Activated naive CD8-positive, alpha-beta T cell treated with anti-CD3 and anti-CD28 coated beads for 36 hours (primary cell): ENCODE measurements at regions not wholly inside any gene's neighbourhood (a gene's known extent, or its start where the extent isn't known, plus 50 kb on each side); places are given as distances from the start of the nearest gene placed in this dataset.

Source experiments
- DNase-seq: peaks from one replicate; pipeline ENCODE4 v3.0.0; 2021
- H3K27ac Mint-ChIP-seq: one replicate; pipeline ENCODE4 v1.8.0; 2022; ENCODE audit warnings: mild to moderate bottlenecking, moderate library complexity, mixed read lengths
- H3K27me3 Mint-ChIP-seq: one replicate; pipeline ENCODE4 v1.8.0; 2022; ENCODE audit warnings: mild to moderate bottlenecking, mixed read lengths
- H3K36me3 Mint-ChIP-seq: one replicate; pipeline ENCODE4 v1.8.0; 2021; ENCODE audit warnings: mild to moderate bottlenecking, mixed read lengths
- H3K4me1 Mint-ChIP-seq: one replicate; pipeline ENCODE4 v1.8.0; 2021; ENCODE audit warnings: mixed read lengths
- H3K4me3 Mint-ChIP-seq: one replicate; pipeline ENCODE4 v1.8.0; 2022; ENCODE audit warnings: mild to moderate bottlenecking, moderate library complexity, mixed read lengths
- H3K9me3 Mint-ChIP-seq: one replicate; pipeline ENCODE4 v1.8.0; 2022; ENCODE audit warnings: mixed read lengths

- no peaks in the 10 kb centered on the region for H3K36me3 Mint-ChIP-seq
- no peaks in the 10 kb centered on the region for H3K9me3 Mint-ChIP-seq
- H3K27me3 Mint-ChIP-seq: peaks cover 33% of the 10 kb centered on the region
- no peak for DNase-seq
- H3K4me3 Mint-ChIP-seq: no peak overlapping the region
- H3K27ac Mint-ChIP-seq: no peak overlapping the region
- H3K4me1 Mint-ChIP-seq: no peaks in the 10 kb centered on the region
Observed at GRCh38 chr22:27574651-27575050, 226.9 kb downstream of the MN1 start.

- Mint-ChIP-seq H3K9me3 (no peaks in the 10 kb centered on the region), H3K36me3 (no peaks in the 10 kb centered on the region), H3K4me1 (no peaks in the 10 kb centered on the region), H3K27ac (no peak overlapping the region), H3K27me3 (peaks cover 37% of the 10 kb centered on the region), H3K4me3 (no peak overlapping the region)
- no peak for DNase-seq
Observed at GRCh38 chr22:27575348-27575747, 226.2 kb downstream of the MN1 start.

- Mint-ChIP-seq H3K27me3 (peaks cover 39% of the 10 kb centered on the region), H3K27ac (no peak overlapping the region), H3K4me3 (no peak overlapping the region), H3K4me1 (no peaks in the 10 kb centered on the region), H3K36me3 (no peaks in the 10 kb centered on the region), H3K9me3 (no peaks in the 10 kb centered on the region)
- DNase-seq: no peak
Observed at GRCh38 chr22:27576413-27576812, 225.1 kb downstream of the MN1 start.

GRCh38 chr22:27576815-27577573 is 224.6 kb downstream of the MN1 start:
- no peak for DNase-seq
- Mint-ChIP-seq H3K36me3 (no peaks in the 10 kb centered on the region), H3K9me3 (no peaks in the 10 kb centered on the region), H3K27me3 (peaks cover 34% of the 10 kb centered on the region), H3K4me3 (no peak overlapping the region), H3K4me1 (no peaks in the 10 kb centered on the region), H3K27ac (no peak overlapping the region)

GRCh38 chr22:27577574-27577969 is 224.0 kb downstream of the MN1 start:
- no peaks in the 10 kb centered on the region for H3K9me3 Mint-ChIP-seq
- H3K4me3 Mint-ChIP-seq: no peak overlapping the region
- H3K4me1 Mint-ChIP-seq: no peaks in the 10 kb centered on the region
- no peak overlapping the region for H3K27ac Mint-ChIP-seq
- H3K36me3 Mint-ChIP-seq: no peaks in the 10 kb centered on the region
- no peak for DNase-seq
- H3K27me3 Mint-ChIP-seq: peaks cover 28% of the 10 kb centered on the region

GRCh38 chr22:27578937-27579617 is 222.5 kb downstream of the MN1 start:
- Mint-ChIP-seq H3K27me3 (peaks cover 15% of the 10 kb centered on the region), H3K4me1 (no peaks in the 10 kb centered on the region)

GRCh38 chr22:27580311-27580897 is 221.2 kb downstream of the MN1 start:
- no peaks in the 10 kb centered on the region for H3K36me3 Mint-ChIP-seq
- no peak for DNase-seq
- H3K9me3 Mint-ChIP-seq: no peaks in the 10 kb centered on the region
- peaks cover 9% of the 10 kb centered on the region for H3K27me3 Mint-ChIP-seq
- H3K4me3 Mint-ChIP-seq: no peak overlapping the region
- no peaks in the 10 kb centered on the region for H3K4me1 Mint-ChIP-seq
- H3K27ac Mint-ChIP-seq: no peak overlapping the region

More at GRCh38 chr22:27578937-27579617, 222.5 kb downstream of the MN1 start:
- Mint-ChIP-seq H3K36me3 (no peaks in the 10 kb centered on the region), H3K9me3 (no peaks in the 10 kb centered on the region), H3K27ac (no peak overlapping the region), H3K4me3 (no peak overlapping the region)
- no peak for DNase-seq

DNA sequence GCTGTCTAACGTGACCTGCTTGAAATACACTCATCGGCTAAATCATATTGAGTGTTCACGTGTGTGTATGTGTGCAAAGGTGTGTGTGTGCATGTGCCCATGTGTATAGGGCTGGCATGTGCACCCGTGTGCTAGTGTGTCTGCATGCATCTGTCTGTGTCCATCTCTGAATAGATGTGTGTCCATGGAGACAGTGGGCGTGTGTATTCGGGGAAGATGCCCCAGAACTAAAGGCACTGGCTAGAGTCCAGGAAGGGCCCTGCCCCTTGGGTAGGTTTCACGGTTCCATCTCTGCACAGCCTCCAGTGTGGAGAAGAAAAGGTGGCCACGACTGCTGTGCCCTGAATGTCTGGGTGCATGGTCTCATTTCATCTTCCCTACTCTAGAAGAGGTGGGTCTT is 220.3 kb downstream of the MN1 start:
- no peaks in the 10 kb centered on the region for H3K36me3 Mint-ChIP-seq
- no peak overlapping the region for H3K4me3 Mint-ChIP-seq
- H3K27ac Mint-ChIP-seq: no peak overlapping the region
- peaks cover 9% of the 10 kb centered on the region for H3K27me3 Mint-ChIP-seq
- no peaks in the 10 kb centered on the region for H3K9me3 Mint-ChIP-seq
- no peaks in the 10 kb centered on the region for H3K4me1 Mint-ChIP-seq
- DNase-seq: no peak

DNA sequence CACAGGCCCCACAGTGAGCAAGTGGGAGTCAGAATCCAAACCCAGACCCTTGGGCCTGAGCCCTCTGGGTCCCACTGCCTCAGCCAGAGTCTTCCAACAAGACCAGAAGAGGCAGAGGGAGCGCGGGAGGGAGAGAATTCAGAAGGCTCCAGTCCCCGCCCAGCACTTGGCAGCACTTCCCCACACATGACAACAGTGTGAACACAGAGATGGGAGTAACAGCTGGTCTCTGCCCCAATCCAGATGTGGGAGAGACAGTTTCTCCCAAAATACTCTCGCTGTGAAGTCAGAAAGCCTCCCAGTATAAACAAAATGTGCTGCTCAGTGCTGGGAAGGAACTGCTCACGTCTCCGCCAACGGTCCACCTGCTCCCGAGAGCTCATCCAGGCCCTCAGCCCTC is 219.9 kb downstream of the MN1 start:
- Mint-ChIP-seq H3K36me3 (no peaks in the 10 kb centered on the region), H3K4me3 (no peak overlapping the region), H3K4me1 (no peaks in the 10 kb centered on the region), H3K27me3 (peaks cover 9% of the 10 kb centered on the region), H3K9me3 (no peaks in the 10 kb centered on the region), H3K27ac (no peak overlapping the region)
- DNase-seq: no peak

GRCh38 chr22:27583856-27584255 is 217.7 kb downstream of the MN1 start:
- peaks cover 2% of the 10 kb centered on the region for H3K9me3 Mint-ChIP-seq
- peaks cover 9% of the 10 kb centered on the region for H3K27me3 Mint-ChIP-seq
- H3K27ac Mint-ChIP-seq: no peak overlapping the region
- DNase-seq: no peak
- H3K36me3 Mint-ChIP-seq: no peaks in the 10 kb centered on the region
- H3K4me1 Mint-ChIP-seq: no peaks in the 10 kb centered on the region
- no peak overlapping the region for H3K4me3 Mint-ChIP-seq

DNA sequence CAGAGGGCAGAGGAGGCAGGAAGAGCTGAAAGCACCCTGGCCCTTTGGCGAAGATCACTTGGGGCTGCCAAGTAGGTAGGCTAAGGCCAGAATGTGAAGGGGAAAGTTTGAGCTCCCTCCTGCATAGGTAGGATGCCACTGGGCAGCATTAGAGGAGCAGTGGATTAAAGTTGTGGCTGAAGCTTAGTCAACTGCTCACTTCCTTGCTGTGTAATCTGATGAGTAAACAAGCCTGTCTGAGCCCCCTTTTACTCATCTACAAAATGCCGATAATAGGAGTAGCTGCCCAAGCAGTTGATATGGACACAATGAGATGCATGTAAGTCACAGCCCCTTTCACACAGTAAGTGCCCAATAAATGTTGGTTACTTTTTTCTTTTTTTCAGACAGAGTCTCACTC is 216.4 kb downstream of the MN1 start:
- Mint-ChIP-seq H3K4me1 (no peaks in the 10 kb centered on the region), H3K9me3 (peaks cover 2% of the 10 kb centered on the region), H3K27me3 (peaks cover 3% of the 10 kb centered on the region), H3K36me3 (no peaks in the 10 kb centered on the region), H3K27ac (no peak overlapping the region), H3K4me3 (no peak overlapping the region)
- DNase-seq: no peak

- Mint-ChIP-seq H3K4me1 (no peaks in the 10 kb centered on the region), H3K36me3 (no peaks in the 10 kb centered on the region), H3K9me3 (peaks cover 2% of the 10 kb centered on the region), H3K27me3 (no peaks in the 10 kb centered on the region), H3K4me3 (no peak overlapping the region), H3K27ac (no peak overlapping the region)
- no peak for DNase-seq
Observed at GRCh38 chr22:27588268-27588667, 213.3 kb downstream of the MN1 start.

GRCh38 chr22:27588915-27589314 is 212.6 kb downstream of the MN1 start:
- Mint-ChIP-seq H3K4me3 (no peak overlapping the region), H3K4me1 (no peaks in the 10 kb centered on the region), H3K27me3 (no peaks in the 10 kb centered on the region), H3K36me3 (no peaks in the 10 kb centered on the region), H3K9me3 (peaks cover 2% of the 10 kb centered on the region), H3K27ac (no peak overlapping the region)
- DNase-seq: no peak

DNA sequence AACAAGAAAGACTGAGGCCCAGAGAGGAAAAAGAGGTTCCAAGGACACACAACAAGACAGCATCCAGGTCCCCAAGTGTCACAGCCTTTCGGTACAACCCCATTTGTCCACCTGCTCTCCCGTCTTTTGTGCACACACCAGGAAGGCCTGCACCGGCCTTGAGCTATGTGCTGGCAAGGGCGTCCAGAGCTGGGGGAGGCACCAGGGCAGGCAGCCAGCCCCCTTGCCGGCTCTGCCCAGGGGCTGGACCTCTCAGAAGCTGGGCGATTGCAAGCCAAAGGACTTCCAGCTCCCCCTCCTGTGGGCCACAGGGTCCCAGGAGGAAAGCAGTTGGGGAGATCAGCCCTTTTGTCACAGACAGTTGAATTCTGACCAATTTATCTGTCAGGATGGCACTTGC is 210.5 kb downstream of the MN1 start:
- no peak for DNase-seq
- Mint-ChIP-seq H3K27me3 (no peaks in the 10 kb centered on the region), H3K9me3 (peaks cover 2% of the 10 kb centered on the region), H3K4me1 (no peaks in the 10 kb centered on the region), H3K4me3 (no peak overlapping the region), H3K36me3 (no peaks in the 10 kb centered on the region), H3K27ac (no peak overlapping the region)

GRCh38 chr22:27593378-27593777 is 208.2 kb downstream of the MN1 start:
- no peak for DNase-seq
- Mint-ChIP-seq H3K4me3 (no peak overlapping the region), H3K27ac (no peak overlapping the region), H3K27me3 (no peaks in the 10 kb centered on the region), H3K4me1 (no peaks in the 10 kb centered on the region), H3K9me3 (no peaks in the 10 kb centered on the region), H3K36me3 (no peaks in the 10 kb centered on the region)

DNA sequence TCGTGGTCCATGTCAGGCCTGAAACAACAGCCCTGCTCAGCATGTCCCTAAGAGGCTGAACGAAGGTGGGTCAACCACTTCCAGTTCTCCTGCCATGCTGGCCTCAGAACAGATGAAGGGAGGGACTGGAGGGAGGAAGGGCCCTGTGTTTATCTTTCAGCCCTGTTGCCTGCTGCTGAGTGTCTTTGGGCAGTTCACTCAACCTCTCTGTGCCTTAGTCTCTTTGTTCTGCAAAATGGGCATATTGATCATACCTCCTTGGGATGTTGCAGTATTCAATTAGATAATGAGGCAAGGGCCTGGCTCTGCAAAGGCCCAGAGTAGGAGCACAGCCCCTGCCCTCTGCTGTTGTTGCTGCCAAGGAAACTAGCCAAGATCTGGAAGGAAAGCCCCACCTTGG is 207.5 kb downstream of the MN1 start:
- Mint-ChIP-seq H3K27ac (no peak overlapping the region), H3K27me3 (no peaks in the 10 kb centered on the region), H3K4me1 (no peaks in the 10 kb centered on the region), H3K9me3 (no peaks in the 10 kb centered on the region), H3K4me3 (no peak overlapping the region), H3K36me3 (no peaks in the 10 kb centered on the region)
- no peak for DNase-seq
